SK-N-SH (cell line): ENCODE measurements at regions not wholly inside any gene's neighbourhood (a gene's known extent, or its start where the extent isn't known, plus 50 kb on each side); places are given as distances from the start of the nearest gene placed in this dataset.

Source experiments
- CTCF ChIA-PET: fragments of 300-600, 350-600 bp; formaldehyde crosslinking; extraction: SDS; loops from one replicate; lab custom pipeline; 2021; lab: Yijun Ruan, JAX
- POLR2A ChIA-PET: fragments of 350-600 bp; sonication (Branson Sonifier 250); formaldehyde crosslinking; extraction: SDS; loops from one replicate; lab custom pipeline; 2020; ENCODE audit warnings: antibody characterized with exemption, inconsistent platforms; lab: Yijun Ruan, JAX
- DNase-seq: peaks from one replicate; pipeline ENCODE4 v3.0.0; 2012
- H2AFZ ChIP-seq: fragments of 200-600 bp; sonication (generic); 2 replicates; pipeline ENCODE4 v1.8.1; 2016; ENCODE audit warnings: antibody characterized with exemption, mild to moderate bottlenecking, low read depth
- H3F3A ChIP-seq: fragments of 200-600 bp; sonication (generic); replicated peaks from 2 replicates; pipeline ENCODE3; 2016; ENCODE audit warnings: antibody characterized with exemption, mild to moderate bottlenecking; ENCODE audit not compliant: insufficient read depth
- H3K27ac ChIP-seq, 2 experiments: fragments of 200-500 bp in 1 of 2; fragments of 200-600 bp in 1 of 2; sonication (Bioruptor generic) in 1 of 2; sonication (generic), shearing (Covaris generic) in 1 of 2; 2 replicates each; pipeline versions ENCODE4 v1.5.1 to v1.6.1; 2014 to 2016; ENCODE audit warnings: low read depth in 2 of 2, inconsistent platforms in 1 of 2, low read length in 1 of 2, mild to moderate bottlenecking in 1 of 2, mixed read lengths in 1 of 2
- H3K27me3 ChIP-seq: fragments of 200-600 bp; sonication (generic), shearing (Covaris generic); 2 replicates; pipeline ENCODE4 v1.6.1; 2016; ENCODE audit warnings: mixed run types; ENCODE audit not compliant: insufficient read depth
- H3K36me3 ChIP-seq, 2 experiments: fragments of 200-500 bp in 1 of 2; fragments of 200-600 bp in 1 of 2; sonication (Bioruptor generic) in 1 of 2; sonication (generic) in 1 of 2; replicated peaks in 1 of 2; 2 replicates each; pipeline versions ENCODE3 to v1.5.1; 2014 to 2016; ENCODE audit warnings: low read length in 1 of 2, mild to moderate bottlenecking in 1 of 2; ENCODE audit not compliant: insufficient read depth in 2 of 2, control insufficient read depth in 1 of 2
- H3K4me1 ChIP-seq, 2 experiments: fragments of 200-500 bp in 1 of 2; fragments of 200-600 bp in 1 of 2; sonication (Bioruptor generic) in 1 of 2; sonication (generic), shearing (Covaris generic) in 1 of 2; 2 replicates each; pipeline versions ENCODE4 v1.5.1 to v1.6.1; 2014 to 2016; ENCODE audit warnings: low read depth in 1 of 2, low read length in 1 of 2, mixed run types in 1 of 2; ENCODE audit not compliant: insufficient read depth in 2 of 2, control insufficient read depth in 1 of 2
- H3K4me2 ChIP-seq: fragments of 200-600 bp; sonication (generic), shearing (Covaris generic); 2 replicates; pipeline ENCODE4 v1.6.1; 2017; ENCODE audit warnings: mixed run types
- H3K4me3 ChIP-seq, 2 experiments: fragments of 200-500 bp in 1 of 2; fragments of 200-600 bp in 1 of 2; sonication (Bioruptor generic) in 1 of 2; sonication (generic), shearing (Covaris generic) in 1 of 2; 2 replicates each; pipeline versions ENCODE4 v1.5.1 to v1.8.1; 2014 to 2016; ENCODE audit warnings: low read depth in 2 of 2, inconsistent platforms in 1 of 2, low read length in 1 of 2, mild to moderate bottlenecking in 1 of 2, mixed read lengths in 1 of 2, moderate library complexity in 1 of 2
- H3K79me2 ChIP-seq: fragments of 200-600 bp; sonication (generic); 2 replicates; pipeline ENCODE4 v1.8.1; 2017; ENCODE audit warnings: mild to moderate bottlenecking; ENCODE audit not compliant: insufficient read depth
- H3K9ac ChIP-seq: fragments of 200-600 bp; sonication (generic); 2 replicates; pipeline ENCODE4 v1.6.1; 2017; ENCODE audit warnings: mixed run types
- H3K9me2 ChIP-seq: fragments of 200-600 bp; sonication (generic); 2 replicates; pipeline ENCODE4 v1.6.1; 2017; ENCODE audit warnings: mixed run types
- H3K9me3 ChIP-seq: fragments of 200-600 bp; sonication (generic); 2 replicates; pipeline ENCODE4 v1.6.1; 2017; ENCODE audit warnings: mixed run types, mild to moderate bottlenecking, moderate library complexity
- H4K20me1 ChIP-seq: fragments of 200-600 bp; sonication (generic); 2 replicates; pipeline ENCODE4 v1.6.1; 2017; ENCODE audit warnings: mild to moderate bottlenecking, mixed run types; ENCODE audit not compliant: insufficient read depth
- ELF1 ChIP-seq: IDR thresholded peaks from 2 replicates; pipeline ENCODE4 v1.4.0; 2012
- FOSL2 ChIP-seq: IDR thresholded peaks from 2 replicates; pipeline ENCODE4 v1.4.0; 2012; ENCODE audit warnings: low read depth, mild to moderate bottlenecking, moderate library complexity, borderline replicate concordance
- FOXJ3 ChIP-seq: sonication (generic); formaldehyde crosslinking; IDR thresholded peaks from 2 replicates; pipeline ENCODE4 v1.5.1; 2020; ENCODE audit warnings: mild to moderate bottlenecking, missing genetic modification reagents
- FOXM1 ChIP-seq: IDR thresholded peaks from 2 replicates; pipeline ENCODE4 v1.4.0; 2012; ENCODE audit warnings: low read depth, mild to moderate bottlenecking
- GATA2 ChIP-seq: sonication (generic); formaldehyde crosslinking; IDR thresholded peaks from 2 replicates; pipeline ENCODE4 v1.5.0; 2020; ENCODE audit warnings: mild to moderate bottlenecking, missing genetic modification reagents
- MXI1 ChIP-seq: IDR thresholded peaks from 2 replicates; pipeline ENCODE4 v1.6.1; 2012; ENCODE audit warnings: mild to moderate bottlenecking, low read depth, low read length, improper control_type of control experiment
- PBX3 ChIP-seq: IDR thresholded peaks from 2 replicates; pipeline ENCODE4; 2012
- POLR2AphosphoS5 ChIP-seq: IDR thresholded peaks from 2 replicates; pipeline ENCODE4 v1.6.1; 2012; ENCODE audit warnings: low read depth, low read length
- RCOR1 ChIP-seq: fragments of 150-350 bp; IDR thresholded peaks from 2 replicates; pipeline ENCODE4 v1.6.1; 2017; ENCODE audit warnings: antibody characterized with exemption, low read length
- RXRA ChIP-seq: IDR thresholded peaks from 2 replicates; pipeline ENCODE4 v1.4.0; 2012; ENCODE audit warnings: low read depth, mild to moderate bottlenecking, borderline replicate concordance
- SIN3A ChIP-seq: IDR thresholded peaks from 2 replicates; pipeline ENCODE4 v1.6.1; 2012; ENCODE audit warnings: low read depth, mild to moderate bottlenecking, low read length, moderate library complexity, borderline replicate concordance
- WGBS: methylation state at CpG from one replicate; pipeline ENCODE4 v1.1.6; 2017; ENCODE audit warnings: low lambda C conversion rate; 5-methylcytosine and 5-hydroxymethylcytosine counted together
- TF ChIP-seq, protein P1 (sequence below): IDR thresholded peaks from 2 replicates; pipeline ENCODE4 v1.6.1; 2012; ENCODE audit warnings: mild to moderate bottlenecking, low read depth, low read length, moderate library complexity
- TF ChIP-seq, protein P2 (sequence below): IDR thresholded peaks from 2 replicates; pipeline ENCODE4 v1.4.0; 2012; ENCODE audit warnings: low read depth, borderline replicate concordance

DNA sequence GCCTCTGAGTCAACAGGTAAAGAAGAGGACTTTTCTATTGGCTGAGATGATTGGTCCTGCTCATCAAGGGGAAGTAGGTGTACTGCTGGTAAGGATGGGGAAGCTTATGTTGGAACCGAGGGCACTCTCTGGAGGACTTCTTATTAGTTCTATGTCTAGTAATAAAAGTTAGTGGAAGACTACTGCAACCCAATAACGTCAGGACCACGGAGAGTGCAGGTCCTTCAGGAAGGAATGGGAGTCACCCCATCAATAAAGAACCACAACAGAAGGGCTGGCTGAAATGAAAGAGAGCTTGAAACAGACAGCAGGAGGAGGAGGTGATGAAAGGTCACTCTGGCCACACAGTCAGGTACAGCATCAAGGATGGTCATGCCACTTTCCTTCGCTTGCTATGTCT, 68.8 kb upstream of the PRR23E start (continued):
- TF ChIP-seq, protein P1, sequence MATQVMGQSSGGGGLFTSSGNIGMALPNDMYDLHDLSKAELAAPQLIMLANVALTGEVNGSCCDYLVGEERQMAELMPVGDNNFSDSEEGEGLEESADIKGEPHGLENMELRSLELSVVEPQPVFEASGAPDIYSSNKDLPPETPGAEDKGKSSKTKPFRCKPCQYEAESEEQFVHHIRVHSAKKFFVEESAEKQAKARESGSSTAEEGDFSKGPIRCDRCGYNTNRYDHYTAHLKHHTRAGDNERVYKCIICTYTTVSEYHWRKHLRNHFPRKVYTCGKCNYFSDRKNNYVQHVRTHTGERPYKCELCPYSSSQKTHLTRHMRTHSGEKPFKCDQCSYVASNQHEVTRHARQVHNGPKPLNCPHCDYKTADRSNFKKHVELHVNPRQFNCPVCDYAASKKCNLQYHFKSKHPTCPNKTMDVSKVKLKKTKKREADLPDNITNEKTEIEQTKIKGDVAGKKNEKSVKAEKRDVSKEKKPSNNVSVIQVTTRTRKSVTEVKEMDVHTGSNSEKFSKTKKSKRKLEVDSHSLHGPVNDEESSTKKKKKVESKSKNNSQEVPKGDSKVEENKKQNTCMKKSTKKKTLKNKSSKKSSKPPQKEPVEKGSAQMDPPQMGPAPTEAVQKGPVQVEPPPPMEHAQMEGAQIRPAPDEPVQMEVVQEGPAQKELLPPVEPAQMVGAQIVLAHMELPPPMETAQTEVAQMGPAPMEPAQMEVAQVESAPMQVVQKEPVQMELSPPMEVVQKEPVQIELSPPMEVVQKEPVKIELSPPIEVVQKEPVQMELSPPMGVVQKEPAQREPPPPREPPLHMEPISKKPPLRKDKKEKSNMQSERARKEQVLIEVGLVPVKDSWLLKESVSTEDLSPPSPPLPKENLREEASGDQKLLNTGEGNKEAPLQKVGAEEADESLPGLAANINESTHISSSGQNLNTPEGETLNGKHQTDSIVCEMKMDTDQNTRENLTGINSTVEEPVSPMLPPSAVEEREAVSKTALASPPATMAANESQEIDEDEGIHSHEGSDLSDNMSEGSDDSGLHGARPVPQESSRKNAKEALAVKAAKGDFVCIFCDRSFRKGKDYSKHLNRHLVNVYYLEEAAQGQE = peak; percentile 94
- TF ChIP-seq FOSL2 (no peak), FOXJ3 (no peak), RXRA (no peak)

GRCh38 chr3:127131424-127132170, 61.3 kb upstream of the PRR23E start:
- CTCF ChIA-PET = interaction anchor here (1.2 to 2.6 kb wide), 7 partner anchors 7 to 324 kb away, joined by 3 to 11 read pairs (median 4); no protein-coding TSS in a partner anchor
- Histone ChIP-seq H4K20me1 (no peaks in the 10 kb centered on the region), H3F3A (no peaks in the 10 kb centered on the region), H3K9ac (no peak overlapping the region), H3K9me3 (no peaks in the 10 kb centered on the region), H3K27ac (no peak overlapping the region), H3K9me2 (no peaks in the 10 kb centered on the region), H3K27me3 (no peaks in the 10 kb centered on the region; the same call in 1 of the 2 replicates), H3K79me2 (no peaks in the 10 kb centered on the region), H3K4me3 (no peak overlapping the region), H2AFZ (no peak overlapping the region), H3K4me2 (no peak overlapping the region), H3K36me3 (no peaks in the 10 kb centered on the region), H3K4me1 (peaks cover 8 to 37% of the 10 kb centered on the region in 2 experiments; a peak in 2 of 4 replicates)
- 63% methylated on average over 5 of the region's 10 CpGs for WGBS
- POLR2A ChIA-PET = no interaction called here
- TF ChIP-seq, protein P2, sequence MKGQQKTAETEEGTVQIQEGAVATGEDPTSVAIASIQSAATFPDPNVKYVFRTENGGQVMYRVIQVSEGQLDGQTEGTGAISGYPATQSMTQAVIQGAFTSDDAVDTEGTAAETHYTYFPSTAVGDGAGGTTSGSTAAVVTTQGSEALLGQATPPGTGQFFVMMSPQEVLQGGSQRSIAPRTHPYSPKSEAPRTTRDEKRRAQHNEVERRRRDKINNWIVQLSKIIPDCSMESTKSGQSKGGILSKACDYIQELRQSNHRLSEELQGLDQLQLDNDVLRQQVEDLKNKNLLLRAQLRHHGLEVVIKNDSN = no peak
- TF ChIP-seq PBX3 (no peak), GATA2 (no peak), MXI1 (no peak), FOXM1 (no peak), RCOR1 (no peak), ELF1 (no peak), POLR2AphosphoS5 (no peak), SIN3A (no peak)
- TF ChIP-seq, protein P1 = no peak
- DNase-seq = no peak
